ENCODE measurements at regions not wholly inside any gene's neighbourhood (a gene's known extent, or its start where the extent isn't known, plus 50 kb on each side); places are given as distances from the start of the nearest gene placed in this dataset.
"Not testable (repeated sequence)": the region's sequence is repeated elsewhere in the genome, so short reads cannot be mapped to it uniquely, and the experiment has no call there.

DNA sequence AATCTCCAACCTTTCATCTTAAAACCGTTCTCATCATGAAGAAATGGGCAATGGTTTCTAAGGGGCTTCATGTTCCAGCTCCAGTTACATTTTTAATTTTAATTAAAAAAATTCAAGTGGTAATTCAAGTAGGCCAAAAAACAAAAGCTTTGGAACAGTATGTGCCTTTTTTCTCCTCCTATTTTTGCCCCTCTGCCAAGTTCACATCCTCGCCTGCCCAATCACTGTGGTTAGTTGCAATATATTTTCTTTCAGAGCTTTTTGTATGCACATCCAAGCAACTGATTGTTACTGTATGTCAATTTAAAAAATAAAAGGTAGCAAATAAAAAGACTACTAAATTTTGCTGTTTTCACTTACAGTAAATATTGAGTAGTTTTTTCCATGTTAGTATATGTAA lies 99.8 kb upstream of the B3GAT2 start:
- DNase-seq = no peak

DNA sequence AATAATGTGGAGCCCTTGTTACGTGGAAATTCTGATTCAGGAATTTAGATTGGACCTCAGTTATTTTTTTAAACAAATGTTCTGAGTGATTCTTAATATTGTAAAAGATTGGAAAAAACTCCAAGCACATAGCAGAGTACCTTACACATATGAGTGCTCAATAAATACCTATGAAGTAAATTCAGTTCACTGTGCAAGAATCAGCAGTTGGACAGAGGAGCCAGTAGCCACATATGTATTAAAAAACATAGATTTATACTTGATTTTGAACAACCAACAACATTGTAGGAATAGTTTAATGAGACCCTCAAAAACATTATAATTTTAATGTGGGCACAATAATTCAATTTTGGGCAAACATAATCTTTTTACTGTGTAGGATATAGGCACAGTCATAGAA lies 109.3 kb upstream of the B3GAT2 start:
- no peak for DNase-seq

DNA sequence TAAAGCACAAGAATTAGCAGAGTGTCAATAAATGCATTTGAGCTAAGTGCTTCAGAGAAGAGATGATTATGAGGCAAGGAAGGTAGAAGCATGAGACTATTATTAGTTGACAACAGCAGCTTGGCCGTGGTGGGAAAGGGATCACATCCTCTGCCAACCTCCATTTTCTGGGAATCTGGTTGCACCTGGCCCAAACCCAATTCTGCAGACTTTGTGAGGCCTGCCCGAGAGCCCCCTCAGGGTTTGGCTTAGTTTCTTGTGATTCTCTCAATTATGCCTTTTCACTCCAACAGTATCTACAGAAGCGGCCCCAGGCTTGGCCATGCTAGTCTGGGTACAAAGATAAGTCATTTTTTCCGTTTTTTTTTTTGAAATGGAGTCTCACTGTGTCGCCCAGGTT lies 111.0 kb upstream of the B3GAT2 start:
- no peak for DNase-seq

DNA sequence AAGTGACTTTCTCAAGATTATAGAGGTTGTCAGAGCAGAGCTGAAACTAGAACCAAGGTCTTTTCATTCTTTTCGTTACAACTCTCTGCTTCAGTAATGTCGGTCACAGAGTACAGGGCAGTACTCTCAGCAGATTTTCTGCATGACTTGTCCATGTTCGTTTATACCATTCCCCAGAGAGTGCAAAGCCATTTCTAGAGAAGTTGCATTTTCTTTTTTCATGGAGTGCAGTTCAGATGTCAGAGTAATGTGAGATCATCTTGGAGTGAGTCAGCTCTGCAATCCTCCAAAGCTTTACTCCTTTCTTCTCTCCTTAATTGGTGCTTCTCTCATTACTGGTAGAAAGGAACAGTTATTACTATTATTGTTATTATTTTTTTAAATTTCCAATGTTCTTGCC lies 115.6 kb upstream of the B3GAT2 start:
- no peak for DNase-seq

DNA sequence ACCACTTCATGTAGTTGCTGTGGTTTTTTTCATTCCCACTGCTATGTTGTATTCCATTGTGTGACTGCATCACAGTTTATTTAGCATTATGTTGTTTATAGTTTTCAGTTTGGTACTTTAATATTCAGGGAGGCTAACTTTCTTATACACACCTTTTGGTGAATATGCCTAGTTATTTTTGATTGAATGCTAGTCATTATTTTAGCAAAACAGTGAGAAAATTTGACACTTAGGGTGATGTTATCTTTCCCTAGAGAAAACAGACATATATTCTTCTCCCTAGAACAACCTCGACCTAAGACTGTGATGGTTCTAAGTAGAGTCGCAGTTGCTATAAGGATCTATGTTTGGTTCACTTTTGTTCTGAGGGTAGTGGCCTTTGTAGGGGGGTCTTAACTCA lies 120.8 kb upstream of the B3GAT2 start:
- DNase-seq = no peak

DNA sequence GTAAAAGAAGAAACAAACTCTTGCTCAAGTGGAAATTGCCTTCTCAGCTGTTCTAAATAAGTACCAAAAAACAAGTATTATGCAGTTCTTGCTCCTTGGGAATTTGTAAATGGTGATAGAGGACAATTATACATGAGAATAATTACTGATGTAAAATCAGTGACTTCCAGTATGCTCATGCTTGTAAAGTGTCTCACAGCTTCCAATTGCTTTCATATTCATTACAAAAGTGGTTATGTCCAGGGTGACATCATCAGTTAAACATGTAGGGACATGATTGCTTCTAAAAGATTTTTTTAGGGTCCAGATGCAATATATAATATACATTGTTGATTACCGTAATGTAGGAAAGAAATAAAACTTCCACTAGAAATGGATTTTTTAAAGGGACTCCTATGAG lies 122.8 kb upstream of the B3GAT2 start:
- DNase-seq = no peak

DNA sequence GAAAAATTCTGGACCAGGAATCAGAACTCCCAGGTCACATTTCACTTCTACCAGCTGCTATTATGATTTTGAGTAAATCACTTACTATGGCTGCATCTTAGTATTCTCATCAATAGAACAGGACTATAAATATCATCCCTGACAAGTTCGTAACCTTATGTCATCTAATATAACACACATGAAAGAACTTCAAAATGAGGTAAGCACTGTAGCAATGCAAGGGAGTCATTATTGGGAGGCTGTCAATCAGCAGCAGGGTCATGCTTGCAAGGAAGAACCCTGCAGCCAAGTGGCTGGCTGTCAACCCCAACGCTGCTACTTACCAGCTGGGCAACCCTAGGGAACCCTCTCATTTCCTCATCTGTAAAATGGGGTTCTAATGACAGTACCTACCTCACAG lies 123.3 kb upstream of the B3GAT2 start:
- no peak for DNase-seq

DNA sequence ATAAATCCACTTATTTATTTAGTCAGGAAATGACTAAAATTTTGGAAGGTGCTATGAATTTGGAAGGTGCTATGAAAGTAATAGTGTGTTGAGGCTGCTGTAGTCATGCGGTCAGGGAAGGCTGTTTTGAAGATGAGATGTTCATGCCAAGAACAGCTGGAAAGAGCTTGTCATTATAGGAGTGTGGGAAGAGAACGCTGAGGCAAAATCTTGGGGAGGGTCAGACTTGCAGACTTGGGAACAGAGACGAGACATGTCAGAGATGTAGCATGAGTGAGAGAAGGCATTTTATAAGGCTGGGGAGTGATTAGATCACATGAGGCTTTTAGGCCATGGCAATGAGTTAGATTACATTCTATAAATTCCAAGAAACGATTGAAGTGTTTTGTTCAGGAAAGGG lies 124.0 kb upstream of the B3GAT2 start:
- no peak for DNase-seq

DNA sequence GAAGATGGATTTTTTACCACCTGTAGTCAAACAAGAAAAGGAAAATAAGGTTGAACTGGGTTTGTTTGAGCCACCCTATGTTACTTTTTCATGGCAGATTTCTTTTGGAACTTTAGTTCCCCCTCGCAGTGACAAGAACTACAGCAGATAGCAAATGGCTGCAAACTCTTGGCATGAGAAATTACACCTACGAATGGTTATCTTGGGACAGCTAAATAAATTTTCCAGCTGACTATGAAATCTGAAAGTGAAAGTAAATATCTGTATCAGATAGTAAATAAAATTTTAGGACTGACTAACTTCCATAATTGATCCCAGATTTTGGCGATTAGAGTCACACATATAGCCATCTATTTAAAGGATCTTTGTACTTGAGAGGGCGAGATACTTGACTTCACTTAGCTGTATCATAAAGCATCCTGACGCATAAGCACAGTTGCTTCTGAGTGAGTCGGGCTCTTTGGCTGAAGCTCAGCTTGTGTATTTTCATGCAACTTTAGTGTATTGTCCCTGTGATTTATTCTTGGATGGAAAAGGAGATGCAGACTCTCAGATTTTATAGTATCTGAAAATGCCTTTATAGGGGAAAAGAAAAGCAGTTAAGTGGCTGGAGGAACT lies 125.3 kb upstream of the B3GAT2 start:
- DNase-seq = no peak

DNA sequence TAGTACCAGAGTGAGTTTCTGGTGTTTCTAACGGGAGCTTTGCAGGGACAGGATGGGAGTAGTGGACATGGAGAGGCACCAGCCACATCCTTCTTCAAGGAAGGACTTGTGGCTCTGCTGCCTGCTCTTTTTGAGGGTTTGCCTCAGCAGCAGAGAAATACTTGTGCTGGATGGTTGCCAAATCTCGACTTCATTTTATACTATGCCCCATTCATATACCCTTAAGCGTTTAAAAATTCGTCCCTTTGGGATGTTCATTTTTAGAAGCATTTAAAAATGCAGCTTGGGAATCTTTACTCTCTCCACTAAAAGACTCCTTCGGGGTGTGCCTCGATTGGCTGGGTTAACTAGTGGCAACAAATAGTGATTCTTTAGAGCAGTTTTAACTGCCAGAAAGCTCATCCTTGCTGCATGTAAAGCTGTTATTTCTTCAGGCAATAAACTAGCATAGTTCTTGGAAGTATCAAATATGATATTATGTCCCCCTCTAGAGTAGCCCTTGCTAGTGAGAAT lies 126.5 kb upstream of the B3GAT2 start:
- DNase-seq = no peak

DNA sequence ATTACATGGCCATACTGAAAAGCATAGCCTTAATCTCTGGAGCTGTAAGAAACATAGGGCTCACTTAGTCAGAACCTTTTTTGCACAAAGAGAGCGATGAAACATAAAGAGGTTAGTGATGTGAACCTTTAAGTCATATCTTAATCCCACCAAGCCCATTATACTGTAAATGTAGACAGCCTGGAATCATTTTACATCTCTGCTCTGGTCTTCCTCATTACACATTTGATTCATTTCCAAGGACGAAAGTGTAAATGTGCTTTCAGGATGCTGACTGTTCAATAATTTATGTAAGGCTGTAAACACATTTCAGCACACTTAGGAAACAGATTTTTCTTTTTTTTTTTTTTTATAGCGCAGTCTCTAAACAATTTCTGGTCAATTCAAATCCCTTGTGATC lies 131.3 kb upstream of the B3GAT2 start:
- no peak for DNase-seq

DNA sequence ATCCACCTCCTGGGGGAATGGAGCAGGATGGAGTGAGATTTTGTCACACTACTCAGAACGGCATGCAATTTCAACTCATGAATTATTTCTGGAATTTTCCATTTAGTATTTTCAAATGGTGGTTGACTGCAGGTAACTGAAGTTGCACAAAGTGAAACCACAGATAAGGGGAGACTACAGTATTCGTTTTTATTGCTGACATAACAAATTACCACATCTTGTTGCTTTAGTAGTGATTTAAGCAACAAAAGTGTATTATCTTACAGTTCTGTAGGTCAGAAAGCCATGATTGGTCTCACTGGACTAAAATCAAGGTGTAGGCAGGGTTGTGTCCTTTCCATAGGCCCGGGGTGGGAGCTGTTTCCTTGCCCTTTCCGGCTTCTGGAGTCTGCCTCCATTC lies 133.4 kb upstream of the B3GAT2 start:
- no peak for DNase-seq

DNA sequence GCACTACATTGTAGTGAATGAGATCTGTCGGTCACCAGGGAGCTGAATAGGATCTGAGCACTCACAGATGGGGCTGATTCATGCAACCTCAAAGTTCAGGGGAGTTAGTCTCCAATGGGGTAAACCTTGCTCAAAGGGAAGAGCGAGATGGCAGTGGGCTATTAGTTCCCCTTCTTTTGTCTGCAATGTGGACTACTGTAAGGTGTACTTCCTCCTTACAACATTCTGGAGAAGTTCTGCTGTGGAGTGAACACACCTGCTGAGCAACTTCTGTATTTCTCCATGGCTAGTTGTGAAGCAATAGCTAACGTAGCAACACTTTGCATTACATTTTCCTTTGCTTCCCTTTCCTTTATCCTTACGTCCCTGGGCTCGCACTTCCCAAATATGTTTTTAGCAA lies 134.3 kb upstream of the B3GAT2 start:
- DNase-seq = no peak

DNA sequence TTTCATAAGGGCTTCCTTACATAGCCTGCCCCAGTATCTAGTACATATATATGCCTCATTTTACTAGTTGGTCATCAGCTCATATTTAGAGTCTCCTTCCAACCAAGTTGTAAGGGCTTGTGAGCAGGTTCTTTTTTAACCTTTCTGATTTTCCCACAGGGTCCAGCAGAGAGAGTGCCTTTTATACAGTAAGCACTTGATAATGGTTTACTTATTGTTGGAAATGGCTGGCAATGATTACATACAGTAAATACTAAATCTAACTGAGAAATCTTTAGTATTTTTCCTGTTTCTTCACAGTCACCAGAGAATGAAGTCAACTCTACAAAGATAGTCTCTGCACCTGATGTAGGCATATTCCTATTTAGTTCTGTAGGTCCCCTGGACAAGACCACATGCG lies 135.1 kb upstream of the B3GAT2 start:
- DNase-seq = no peak

DNA sequence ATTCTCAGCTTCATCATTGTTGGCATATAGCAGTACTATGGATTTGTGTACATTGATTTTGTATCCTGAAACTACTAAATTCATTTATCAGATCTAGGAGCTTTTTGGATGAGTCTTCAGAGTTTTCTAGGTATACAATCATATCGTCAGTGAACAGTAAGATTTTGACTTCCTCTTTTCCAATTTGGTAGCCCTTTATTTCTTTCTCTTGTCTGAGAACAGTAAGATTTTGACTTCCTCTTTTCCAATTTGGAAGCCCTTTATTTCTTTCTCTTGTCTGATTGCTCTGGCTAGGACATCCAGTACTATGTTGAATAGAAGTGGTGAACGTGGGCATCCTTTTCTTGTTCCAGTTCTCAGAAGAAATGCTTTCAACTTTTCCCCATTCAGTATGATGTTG lies 140.4 kb upstream of the B3GAT2 start:
- DNase-seq = not testable (repeated sequence)

DNA sequence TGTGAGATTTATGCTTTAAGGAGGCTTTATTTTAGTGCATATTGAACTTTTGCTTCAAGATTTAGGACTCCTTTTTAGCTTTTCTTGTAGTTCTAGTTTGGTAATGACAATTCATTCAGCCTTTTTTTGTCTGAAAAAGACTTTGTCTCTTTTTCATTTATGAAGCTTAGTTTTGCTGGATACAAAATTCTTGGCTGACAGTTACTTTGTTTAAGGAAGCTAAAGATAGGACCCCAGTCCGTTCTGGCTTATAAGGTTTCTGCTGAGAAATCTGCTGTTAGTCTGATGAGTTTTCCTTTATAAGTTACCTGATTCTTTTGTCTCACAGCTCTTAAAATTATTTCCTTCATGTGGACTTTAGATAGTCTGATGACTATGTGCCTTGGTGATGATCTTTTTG lies 142.8 kb upstream of the B3GAT2 start:
- no peak for DNase-seq

DNA sequence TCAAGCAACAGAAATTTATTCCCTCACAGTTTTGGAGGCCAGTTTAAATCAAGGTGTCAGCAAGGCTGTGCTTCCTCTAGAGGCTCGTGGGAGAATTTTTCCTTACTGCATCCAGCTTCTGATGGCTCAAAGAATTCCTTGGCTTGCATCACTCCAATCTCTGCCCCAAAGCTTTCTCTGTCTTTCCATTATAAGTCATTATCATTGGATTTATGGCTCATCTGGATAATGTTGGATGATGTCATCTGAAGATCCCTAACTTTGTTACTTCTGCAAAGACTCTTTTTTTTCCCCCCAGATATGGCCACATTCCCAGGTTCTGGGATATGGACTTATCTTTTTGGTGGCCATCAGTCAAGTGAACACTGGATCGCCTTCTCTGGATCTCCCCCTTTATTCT lies 146.3 kb upstream of the B3GAT2 start:
- DNase-seq = no peak

DNA sequence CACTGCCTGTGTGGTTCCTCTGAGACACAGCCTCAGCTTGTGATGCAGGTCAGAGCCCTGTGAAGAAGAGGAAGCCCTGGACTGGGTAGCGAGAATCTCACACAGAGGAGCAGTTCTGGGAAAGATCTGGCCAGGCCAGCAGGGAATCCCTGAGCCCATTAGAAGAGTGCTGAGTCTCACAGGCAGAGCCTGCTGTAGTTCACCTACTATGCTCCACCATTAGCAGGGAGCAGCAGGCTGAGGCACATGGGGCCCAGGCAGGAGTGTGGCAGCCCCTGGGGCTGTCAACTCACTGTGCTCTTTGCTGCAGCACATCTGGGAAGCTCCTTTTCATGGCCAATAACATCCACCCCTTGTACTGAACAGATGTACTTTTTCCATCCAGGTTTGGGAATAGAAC lies 146.8 kb upstream of the B3GAT2 start:
- no peak for DNase-seq

DNA sequence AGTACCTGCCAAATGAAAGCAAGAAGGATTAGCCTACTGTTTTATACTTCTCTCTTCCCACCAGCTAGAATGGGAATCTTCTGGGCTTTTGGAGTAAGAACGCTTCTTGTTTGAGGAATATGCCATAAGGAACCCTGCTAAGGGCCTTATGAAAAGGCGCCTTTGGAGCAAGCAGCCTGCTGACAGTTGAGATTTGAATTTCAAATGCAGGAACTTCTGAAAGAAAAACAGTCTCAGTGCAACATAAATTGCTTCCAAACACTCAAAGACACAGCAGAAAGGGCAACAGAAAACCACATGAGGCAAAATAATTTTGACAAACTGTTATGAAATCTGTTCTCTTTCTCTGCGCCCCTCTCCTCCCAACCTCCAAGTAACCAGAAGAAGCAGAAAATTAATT lies 149.4 kb upstream of the B3GAT2 start:
- DNase-seq = no peak

DNA sequence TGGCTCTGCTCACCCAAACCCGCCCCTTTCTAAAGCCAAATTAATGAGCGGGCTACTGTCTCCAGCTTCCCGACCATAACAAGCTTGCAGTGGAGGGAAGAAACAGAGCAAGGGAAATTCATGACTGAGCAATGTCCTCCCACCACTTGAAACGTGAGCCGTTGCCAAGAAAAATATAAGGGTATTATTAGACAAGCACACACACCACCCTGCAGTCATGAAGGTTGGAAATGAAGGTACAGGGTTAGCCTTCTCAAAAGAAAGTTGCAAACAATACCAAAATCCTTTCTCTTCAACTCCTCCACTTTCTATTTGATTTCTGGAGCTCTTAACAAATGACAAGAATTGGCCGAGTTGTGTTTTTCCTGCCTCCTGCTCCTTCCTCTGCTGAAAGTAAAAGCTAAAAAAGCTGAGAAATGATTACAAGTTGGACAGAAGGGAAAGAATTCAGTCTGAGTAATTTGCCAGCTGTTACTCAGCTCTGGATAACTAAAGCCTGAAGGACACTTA lies 151.1 kb upstream of the B3GAT2 start:
- DNase-seq = peak; percentile 74

DNA sequence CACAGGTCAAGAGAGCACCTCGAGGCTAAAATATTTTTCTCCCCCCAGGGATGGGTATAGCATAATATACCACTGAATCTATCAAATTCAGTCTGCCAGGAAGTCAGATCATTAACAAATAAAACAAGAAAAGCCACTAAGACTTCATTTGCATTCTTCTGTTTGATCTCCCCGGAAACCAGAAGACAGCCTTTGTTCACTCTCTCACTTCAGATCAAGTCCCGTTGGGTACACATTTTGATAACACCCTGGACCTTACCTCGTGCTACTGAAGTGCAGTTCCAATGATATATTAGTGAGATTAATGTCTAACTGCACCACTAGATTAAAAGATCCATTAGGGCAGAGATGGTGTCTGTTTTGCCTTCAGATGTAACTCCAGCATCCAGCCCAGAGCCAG lies 157.7 kb upstream of the B3GAT2 start:
- DNase-seq = no peak

DNA sequence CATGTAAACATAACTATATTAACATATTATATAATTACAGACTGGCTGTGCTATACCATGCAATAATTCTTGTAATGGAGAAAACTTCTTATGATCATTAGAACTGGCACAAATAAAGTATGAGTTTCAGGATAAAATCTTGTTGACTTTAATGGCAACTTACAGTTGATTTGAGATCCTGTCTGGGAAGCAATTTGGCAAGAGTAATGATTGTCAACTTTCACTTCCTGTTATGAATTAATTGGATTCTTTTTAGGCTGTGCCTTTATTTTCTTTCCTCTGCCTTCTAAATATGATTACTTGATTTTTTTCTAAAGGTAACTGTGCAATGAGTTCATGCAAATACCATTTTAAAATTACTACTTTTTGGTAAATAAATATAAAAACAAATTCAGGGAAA lies 158.1 kb upstream of the B3GAT2 start:
- no peak for DNase-seq

DNA sequence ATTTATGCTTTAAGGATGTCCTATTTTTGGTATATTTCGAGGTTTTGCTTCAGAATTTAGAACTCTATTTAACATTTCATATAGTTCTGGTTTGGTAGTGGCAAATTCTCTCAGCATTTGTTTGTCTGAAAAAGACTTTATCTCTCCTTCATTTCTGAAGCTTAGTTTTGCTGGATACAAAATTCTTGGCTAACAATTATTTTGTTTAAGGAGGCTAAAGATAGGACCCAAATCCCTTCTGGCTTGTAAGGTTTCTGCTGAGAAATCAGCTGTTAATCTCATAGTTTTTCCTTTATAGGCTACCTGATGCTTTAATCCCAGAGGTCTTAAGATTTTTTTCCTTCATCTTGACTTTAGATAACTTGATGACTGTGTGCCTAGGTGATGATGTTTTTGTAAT lies 162.7 kb upstream of the B3GAT2 start:
- no peak for DNase-seq

DNA sequence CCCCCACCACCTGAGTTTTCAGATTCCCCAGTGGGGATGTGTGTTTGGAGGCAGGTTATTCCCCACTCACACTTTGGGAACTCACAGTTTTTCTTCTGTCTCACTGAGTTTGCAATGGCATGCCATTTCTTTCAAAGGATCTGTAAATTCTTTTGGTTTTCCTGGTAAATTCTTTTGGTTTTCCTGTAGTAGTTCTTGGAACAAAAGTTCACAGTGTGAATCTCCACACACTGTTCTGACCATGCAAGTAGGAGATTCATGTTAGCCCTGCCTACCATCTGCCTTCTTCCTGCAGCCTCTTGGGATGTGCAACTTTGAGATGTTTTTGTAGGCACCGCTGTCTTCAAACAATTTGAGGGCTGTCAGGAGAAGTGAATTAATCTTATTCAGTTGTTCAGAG lies 165.6 kb upstream of the OGFRL1 start:
- no peak for DNase-seq

DNA sequence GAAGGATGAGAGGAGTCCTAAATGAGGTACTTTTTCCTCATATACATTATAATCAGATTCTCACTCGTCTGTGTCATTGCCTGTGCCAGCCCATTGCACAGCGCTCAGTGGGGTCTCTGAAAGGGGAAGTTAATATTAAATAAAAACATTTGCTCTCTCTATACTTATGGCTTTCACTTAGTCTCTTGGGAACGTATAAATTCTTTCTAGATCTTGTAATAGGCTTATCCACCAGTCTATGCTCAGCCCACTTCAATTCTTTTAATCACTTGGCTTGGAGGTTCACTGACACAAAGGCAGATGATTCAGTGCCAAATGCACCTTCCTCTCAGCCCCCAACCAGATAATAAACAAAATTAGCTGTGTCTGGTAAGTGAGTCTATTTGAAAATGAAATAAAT lies 164.3 kb upstream of the OGFRL1 start:
- no peak for DNase-seq

DNA sequence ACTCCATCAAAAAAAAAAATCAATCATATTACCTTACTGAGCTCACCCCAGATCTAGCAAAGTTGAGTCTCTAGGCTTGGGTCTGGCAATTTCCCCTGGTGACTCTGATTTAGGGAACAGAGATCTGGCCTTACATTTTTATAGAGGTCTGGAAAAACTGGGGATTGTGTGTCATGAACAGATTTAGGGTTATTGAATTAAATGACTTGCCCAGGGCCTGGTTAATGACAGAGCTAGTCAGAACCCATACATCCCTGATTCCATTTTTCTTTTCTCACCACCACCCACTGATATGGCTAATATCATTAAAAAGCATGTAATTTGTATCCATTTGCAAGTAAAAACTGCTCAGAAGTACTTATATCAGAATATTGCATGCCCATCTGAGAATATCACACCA lies 163.4 kb upstream of the OGFRL1 start:
- no peak for DNase-seq

Data from NCI-H2227 treated with DMSO at 0.1 percent for 48 hours (cell line).